Islet precursor cell (in vitro differentiated cells): ENCODE measurements at regions not wholly inside any gene's neighbourhood (a gene's known extent, or its start where the extent isn't known, plus 50 kb on each side); places are given as distances from the start of the nearest gene placed in this dataset.
A peak's percentile ranks its signal among the peaks of the same experiment; 100 is the strongest.
"Not testable (repeated sequence)": the region's sequence is repeated elsewhere in the genome, so short reads cannot be mapped to it uniquely, and the experiment has no call there.

Experiments
- DNase-seq: peaks from one replicate; pipeline ENCODE4 v3.0.0-alpha.2; 2018

DNA sequence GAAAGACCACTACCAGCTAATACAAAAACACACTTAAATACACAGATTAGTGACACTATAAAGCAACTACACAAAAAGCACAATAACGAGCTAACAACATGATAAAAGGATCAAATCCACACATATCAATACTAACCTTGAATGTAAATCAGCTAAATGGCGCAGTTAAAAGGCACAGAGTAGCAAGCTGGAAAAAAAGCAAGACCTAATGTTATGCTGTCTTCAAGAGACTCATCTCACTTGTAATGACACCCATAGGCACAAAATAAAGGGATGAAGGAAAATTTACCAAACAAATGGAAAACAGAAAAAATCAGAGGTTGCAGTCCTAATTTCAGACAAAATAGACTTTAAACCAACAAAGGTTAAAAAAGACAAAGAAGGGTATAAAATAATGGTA, 86.3 kb downstream of the NUS1 start:
- no peak for DNase-seq

- DNase-seq: no peak
These were observed 96.1 kb downstream of the NUS1 start for GRCh38 chr6:117771403-117771802.

DNA sequence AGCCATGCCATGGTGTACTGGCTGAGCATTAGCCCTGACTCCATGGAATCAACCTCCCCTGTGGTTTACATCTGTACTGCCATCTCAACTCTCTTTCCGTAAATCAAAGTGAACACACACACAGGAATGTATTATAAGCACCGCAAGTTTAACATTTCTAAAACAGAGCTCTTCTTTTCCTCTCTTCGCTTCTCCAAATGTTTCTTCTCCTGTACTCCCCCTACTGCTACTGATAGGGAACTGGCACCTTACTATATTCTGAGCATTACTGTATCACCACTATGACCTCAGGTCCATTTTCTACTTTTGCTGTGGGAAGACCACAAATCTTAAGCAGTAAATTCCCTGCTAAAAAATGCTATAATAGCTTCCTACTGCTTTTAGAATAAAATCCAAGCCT, 101.2 kb downstream of the NUS1 start:
- no peak for DNase-seq

DNA sequence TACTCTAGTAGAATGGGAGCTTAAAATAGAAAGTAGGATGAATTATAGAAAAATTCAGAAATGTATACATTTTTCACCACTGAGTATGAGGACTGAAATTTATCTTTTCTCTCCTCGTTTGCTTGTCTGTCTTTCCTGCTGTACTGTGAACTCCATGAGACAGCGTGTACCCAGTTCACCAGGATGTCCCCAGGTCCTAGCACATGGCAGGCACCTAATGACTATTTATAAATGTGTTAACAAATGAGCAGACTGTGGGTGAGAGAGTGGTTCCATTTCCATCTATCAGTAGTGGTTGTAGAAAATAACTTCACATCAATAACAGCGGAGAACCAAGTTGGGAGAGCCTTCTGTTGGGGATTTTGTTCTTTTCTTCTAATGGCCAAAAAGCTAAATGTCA, 106.3 kb downstream of the NUS1 start:
- no peak for DNase-seq

GRCh38 chr6:117783279-117783678, 108.0 kb downstream of the NUS1 start:
- DNase-seq: no peak

GRCh38 chr6:117791012-117791411, 115.7 kb downstream of the NUS1 start:
- no peak for DNase-seq

- DNase-seq: no peak
These were observed 111.8 kb upstream of the SLC35F1 start for GRCh38 chr6:117795234-117795633.

GRCh38 chr6:117798819-117799218, 108.2 kb upstream of the SLC35F1 start:
- DNase-seq: not testable (repeated sequence)

- DNase-seq: no peak
These were observed 96.8 kb upstream of the SLC35F1 start for GRCh38 chr6:117810269-117810668.

GRCh38 chr6:117817499-117817898, 89.6 kb upstream of the SLC35F1 start:
- DNase-seq: no peak

DNA sequence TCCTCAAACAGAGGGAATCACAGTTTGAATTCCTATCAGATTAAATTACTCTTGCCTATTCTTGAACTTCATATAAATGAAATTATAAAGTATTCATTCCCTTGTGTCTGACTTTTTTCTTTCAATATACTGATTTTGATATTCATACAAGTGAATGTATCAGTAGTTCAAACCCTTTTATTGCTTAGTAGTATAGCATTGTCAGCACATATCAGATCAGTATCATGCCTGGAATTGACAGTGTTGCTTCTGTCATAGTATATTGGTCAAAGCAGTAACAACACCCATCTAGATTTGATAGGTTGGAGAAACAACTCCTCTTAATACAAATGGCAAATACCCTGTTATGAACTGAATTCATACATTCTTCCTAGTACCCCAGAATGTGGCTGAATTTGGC, 89.1 kb upstream of the SLC35F1 start:
- no peak for DNase-seq

DNA sequence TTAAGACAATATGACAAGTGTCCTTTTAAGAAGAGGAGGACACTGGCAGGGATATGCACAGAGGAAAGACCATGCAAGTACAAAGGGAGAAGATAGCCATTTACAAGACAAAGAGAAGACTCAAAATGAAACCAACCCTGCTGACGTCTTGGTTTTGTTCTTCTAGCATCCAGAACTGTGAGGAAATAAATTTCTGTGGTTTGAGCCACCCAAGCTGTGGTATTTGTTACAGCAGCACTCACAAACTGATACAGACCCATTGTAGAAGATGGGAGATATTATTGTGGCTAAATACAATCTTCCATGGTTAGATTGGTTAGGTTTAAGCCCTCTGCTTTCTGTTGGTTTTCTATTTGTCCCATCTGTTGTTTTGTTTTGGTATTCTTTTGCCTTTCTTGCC, 88.6 kb upstream of the SLC35F1 start:
- no peak for DNase-seq

DNA sequence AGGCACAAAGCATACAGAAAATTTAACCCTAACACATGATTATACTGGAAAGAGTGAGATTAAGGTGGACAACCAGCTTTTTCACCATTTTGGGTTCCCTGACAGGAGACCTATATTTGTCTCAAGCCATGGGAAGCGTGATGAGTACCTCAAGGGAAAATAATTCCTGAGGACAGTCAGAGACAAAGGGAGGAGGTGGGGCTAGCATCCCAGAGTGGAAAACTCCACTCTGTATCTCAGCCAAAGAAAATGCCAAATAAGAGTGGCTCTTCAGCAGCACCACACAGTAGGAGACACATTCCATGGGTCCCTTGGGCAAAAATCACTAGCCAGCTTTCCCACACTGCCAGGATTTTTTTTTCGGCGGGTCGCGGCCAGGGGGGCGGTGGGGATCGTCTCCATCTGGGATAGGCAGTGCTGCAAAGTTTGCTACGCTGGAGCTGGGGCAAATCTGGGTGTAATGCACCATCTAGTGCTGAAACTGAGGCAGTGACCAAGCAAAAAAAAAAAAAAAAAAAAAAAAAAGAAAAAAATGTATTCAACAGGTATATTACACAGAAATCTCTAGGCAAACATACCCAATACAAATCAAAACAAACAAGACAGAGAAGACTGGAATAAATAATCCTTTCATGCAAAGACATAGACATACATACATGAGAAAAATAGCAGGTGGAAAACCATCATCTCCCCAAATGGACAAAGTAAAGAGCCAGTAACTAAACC, 77.3 kb upstream of the SLC35F1 start:
- peak; percentile 84 for DNase-seq

DNA sequence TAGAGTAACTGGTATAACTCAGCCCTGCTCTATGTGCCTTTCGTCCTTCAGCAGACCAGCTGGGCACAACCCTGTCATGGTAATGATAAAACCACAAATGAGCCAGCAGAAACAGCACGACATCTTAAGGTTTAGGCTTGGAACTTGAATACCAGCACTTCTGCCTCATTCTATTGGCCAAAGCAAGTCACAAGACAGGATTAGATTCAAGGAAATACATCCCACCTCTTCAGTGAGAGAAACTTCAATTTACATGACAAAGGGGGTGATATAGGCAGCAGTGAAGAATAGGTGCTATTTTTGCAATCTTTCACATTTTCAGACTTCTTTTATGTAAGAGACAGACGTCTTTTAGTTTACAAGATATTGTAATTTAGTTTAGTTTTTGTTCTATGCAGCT, 69.8 kb upstream of the SLC35F1 start:
- no peak for DNase-seq

- peak; percentile 72 for DNase-seq
These were observed 66.5 kb upstream of the SLC35F1 start for GRCh38 chr6:117840541-117840983.

GRCh38 chr6:117847912-117848311, 59.2 kb upstream of the SLC35F1 start:
- DNase-seq: no peak

- no peak for DNase-seq
These were observed 58.0 kb upstream of the SLC35F1 start for GRCh38 chr6:117849087-117849486.
